HTR-8/SVneo (cell line): ENCODE measurements at regions not wholly inside any gene's neighbourhood (a gene's known extent, or its start where the extent isn't known, plus 50 kb on each side); places are given as distances from the start of the nearest gene placed in this dataset.

ENCODE experiments used
- DNase-seq: peaks from one replicate; pipeline ENCODE4 v3.0.0; 2011; ENCODE audit warnings: low spot score, mixed read lengths; ENCODE audit not compliant: insufficient read length
- FAIRE-seq: peaks from 2 replicates; lab custom pipeline; 2011; peaks lifted over from hg19 to GRCh38; lab: Jason Lieb, UNC

GRCh38 chr3:117272876-117273523, 563.4 kb downstream of the TUSC7 start:
- FAIRE-seq (no peak), DNase-seq (no peak)

GRCh38 chr3:117277816-117278215, 568.2 kb downstream of the TUSC7 start:
- DNase-seq (no peak), FAIRE-seq (no peak)

GRCh38 chr3:117278424-117279190, 569.0 kb downstream of the TUSC7 start:
- FAIRE-seq: no peak
- DNase-seq: no peak

- FAIRE-seq: no peak
- DNase-seq: no peak
Observed at GRCh38 chr3:117281371-117281770, 571.8 kb downstream of the TUSC7 start.

GRCh38 chr3:117282566-117282965, 573.0 kb downstream of the TUSC7 start:
- FAIRE-seq (no peak), DNase-seq (no peak)

- no peak for FAIRE-seq
Observed at GRCh38 chr3:117285737-117286136, 576.2 kb downstream of the TUSC7 start.

GRCh38 chr3:117286488-117286887, 576.9 kb downstream of the TUSC7 start:
- FAIRE-seq (no peak), DNase-seq (no peak)

More at GRCh38 chr3:117285737-117286136, 576.2 kb downstream of the TUSC7 start:
- no peak for DNase-seq

- DNase-seq: no peak
- FAIRE-seq: no peak
Observed at GRCh38 chr3:117287602-117288001, 578.0 kb downstream of the TUSC7 start.

- DNase-seq (no peak), FAIRE-seq (no peak)
Observed at GRCh38 chr3:117291476-117291875, 581.9 kb downstream of the TUSC7 start.

- FAIRE-seq (no peak), DNase-seq (no peak)
Observed at GRCh38 chr3:117297065-117297464, 587.5 kb downstream of the TUSC7 start.

- FAIRE-seq: no peak
Observed at GRCh38 chr3:117297541-117297940, 588.0 kb downstream of the TUSC7 start.

GRCh38 chr3:117298273-117298672, 588.7 kb downstream of the TUSC7 start:
- FAIRE-seq (no peak), DNase-seq (no peak)

More at GRCh38 chr3:117297541-117297940, 588.0 kb downstream of the TUSC7 start:
- no peak for DNase-seq

- FAIRE-seq (no peak), DNase-seq (no peak)
Observed at GRCh38 chr3:117302428-117302827, 592.8 kb downstream of the TUSC7 start.

GRCh38 chr3:117303443-117303842, 593.9 kb downstream of the TUSC7 start:
- no peak for DNase-seq
- no peak for FAIRE-seq

GRCh38 chr3:117304681-117305080, 595.1 kb downstream of the TUSC7 start:
- no peak for FAIRE-seq

GRCh38 chr3:117305681-117306080, 596.1 kb downstream of the TUSC7 start:
- DNase-seq (no peak), FAIRE-seq (no peak)

More at GRCh38 chr3:117304681-117305080, 595.1 kb downstream of the TUSC7 start:
- no peak for DNase-seq

- no peak for FAIRE-seq
Observed at GRCh38 chr3:117306299-117306698, 596.7 kb downstream of the TUSC7 start.

GRCh38 chr3:117308353-117308752, 598.8 kb downstream of the TUSC7 start:
- DNase-seq (no peak), FAIRE-seq (no peak)

More at GRCh38 chr3:117306299-117306698, 596.7 kb downstream of the TUSC7 start:
- no peak for DNase-seq

- DNase-seq (no peak), FAIRE-seq (no peak)
Observed at GRCh38 chr3:117308756-117309155, 599.2 kb downstream of the TUSC7 start.

GRCh38 chr3:117310536-117310935, 601.0 kb downstream of the TUSC7 start:
- no peak for FAIRE-seq
- no peak for DNase-seq

GRCh38 chr3:117314441-117315150, 605.0 kb downstream of the TUSC7 start:
- no peak for DNase-seq

More at GRCh38 chr3:117314441-117315150, 605.0 kb downstream of the TUSC7 start:
- no peak for FAIRE-seq
